HG03457 (cell line): ENCODE measurements at regions not wholly inside any gene's neighbourhood (a gene's known extent, or its start where the extent isn't known, plus 50 kb on each side); places are given as distances from the start of the nearest gene placed in this dataset.
"Not testable (repeated sequence)": the region's sequence is repeated elsewhere in the genome, so short reads cannot be mapped to it uniquely, and the experiment has no call there.

Experiments used
- ATAC-seq: cut with Tn5 transposase; IDR thresholded peaks from one replicate; pipeline ENCODE4 v1.9.1; 2021; ENCODE audit warnings: moderate number of reproducible peaks; ENCODE audit not compliant: unreplicated experiment

GRCh38 chr1:148210624-148211023 is 58.5 kb upstream of the NBPF11 start:
- ATAC-seq = not testable (repeated sequence)

DNA sequence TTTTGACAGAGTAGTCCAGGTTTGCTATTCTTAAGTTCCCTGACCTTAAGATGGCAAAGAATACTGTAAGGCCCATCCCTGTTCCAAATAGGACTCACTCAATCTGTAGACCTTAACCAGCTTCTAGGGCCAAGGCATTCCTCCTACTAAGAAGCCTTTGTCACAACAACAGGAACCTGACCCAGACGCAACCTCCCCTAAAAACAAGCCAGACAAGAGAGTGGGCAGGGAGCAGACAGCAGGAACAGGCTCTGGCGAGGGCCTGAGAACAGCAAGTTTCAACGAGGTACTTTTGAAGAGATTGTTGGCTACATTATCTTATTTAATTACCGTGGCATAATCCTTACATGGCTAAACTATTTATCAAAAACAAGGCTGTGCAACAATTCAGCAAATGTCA is 58.1 kb upstream of the NBPF11 start:
- ATAC-seq = not testable (repeated sequence)

- ATAC-seq = not testable (repeated sequence)
Observed at GRCh38 chr1:148202013-148202412, 49.9 kb upstream of the NBPF11 start.
